Ishikawa (cell line): ENCODE measurements at regions not wholly inside any gene's neighbourhood (a gene's known extent, or its start where the extent isn't known, plus 50 kb on each side); places are given as distances from the start of the nearest gene placed in this dataset.

Source experiments
- CEBPB ChIP-seq: IDR thresholded peaks from 2 replicates; pipeline ENCODE4 v1.6.1; 2012
- CREB1 ChIP-seq: IDR thresholded peaks from 2 replicates; pipeline ENCODE4 v1.6.1; 2012; ENCODE audit warnings: low read depth
- EGR1 ChIP-seq: IDR thresholded peaks from 2 replicates; pipeline ENCODE4 v1.6.1; 2012
- EP300 ChIP-seq: IDR thresholded peaks from 2 replicates; pipeline ENCODE4 v1.6.1; 2012; ENCODE audit warnings: borderline replicate concordance
- FOXM1 ChIP-seq: IDR thresholded peaks from 2 replicates; pipeline ENCODE4 v1.6.1; 2012; ENCODE audit warnings: low read depth, borderline replicate concordance
- NFIC ChIP-seq: IDR thresholded peaks from 2 replicates; pipeline ENCODE4 v1.6.1; 2012
- RAD21 ChIP-seq: IDR thresholded peaks from 2 replicates; pipeline ENCODE4 v1.6.1; 2012; ENCODE audit warnings: low read depth
- TAF1 ChIP-seq: IDR thresholded peaks from 2 replicates; pipeline ENCODE4 v1.6.1; 2012; ENCODE audit warnings: low read depth, mild to moderate bottlenecking
- TCF12 ChIP-seq: IDR thresholded peaks from 2 replicates; pipeline ENCODE4 v1.6.1; 2012; ENCODE audit warnings: low read depth
- TEAD4 ChIP-seq: IDR thresholded peaks from 2 replicates; pipeline ENCODE4 v1.6.1; 2012
- YY1 ChIP-seq: IDR thresholded peaks from 2 replicates; pipeline ENCODE4 v1.6.1; 2012; ENCODE audit warnings: low read depth
- ZBTB7A ChIP-seq: IDR thresholded peaks from 2 replicates; pipeline ENCODE4 v1.6.1; 2012; ENCODE audit warnings: low read depth
- TF ChIP-seq, protein P1 (sequence below): IDR thresholded peaks from 2 replicates; pipeline ENCODE4 v1.6.1; 2012; ENCODE audit warnings: low read depth, mild to moderate bottlenecking
- TF ChIP-seq, protein P2 (sequence below): IDR thresholded peaks from 2 replicates; pipeline ENCODE4 v1.6.1; 2012
- TF ChIP-seq, protein P3 (sequence below): IDR thresholded peaks from 2 replicates; pipeline ENCODE4 v1.6.1; 2012

DNA sequence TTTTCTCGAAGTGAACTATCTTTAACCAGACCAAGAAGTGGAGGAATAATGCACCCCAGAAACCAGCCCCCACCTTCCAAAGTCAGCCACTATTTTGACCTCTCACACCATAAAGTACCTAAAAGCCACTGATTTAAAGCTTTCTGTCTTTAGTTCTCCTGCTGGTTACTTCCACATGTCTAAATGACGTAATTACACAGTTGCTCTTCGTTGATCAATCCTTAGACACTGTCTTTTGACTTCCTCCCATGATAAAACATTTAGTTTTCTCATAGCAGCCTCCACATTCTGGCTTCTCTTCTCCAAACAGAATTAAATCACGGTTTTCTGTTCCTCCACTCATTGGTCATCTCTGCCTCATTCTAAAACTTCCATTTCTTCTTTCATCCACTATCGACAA, 294.4 kb upstream of the N4BP1 start:
- TF ChIP-seq TCF12 (no peak), FOXM1 (no peak), EGR1 (no peak), ZBTB7A (no peak), CREB1 (no peak), NFIC (no peak), TAF1 (no peak), YY1 (no peak), RAD21 (no peak), TEAD4 (no peak), CEBPB (no peak), EP300 (no peak)
- TF ChIP-seq, protein P1, sequence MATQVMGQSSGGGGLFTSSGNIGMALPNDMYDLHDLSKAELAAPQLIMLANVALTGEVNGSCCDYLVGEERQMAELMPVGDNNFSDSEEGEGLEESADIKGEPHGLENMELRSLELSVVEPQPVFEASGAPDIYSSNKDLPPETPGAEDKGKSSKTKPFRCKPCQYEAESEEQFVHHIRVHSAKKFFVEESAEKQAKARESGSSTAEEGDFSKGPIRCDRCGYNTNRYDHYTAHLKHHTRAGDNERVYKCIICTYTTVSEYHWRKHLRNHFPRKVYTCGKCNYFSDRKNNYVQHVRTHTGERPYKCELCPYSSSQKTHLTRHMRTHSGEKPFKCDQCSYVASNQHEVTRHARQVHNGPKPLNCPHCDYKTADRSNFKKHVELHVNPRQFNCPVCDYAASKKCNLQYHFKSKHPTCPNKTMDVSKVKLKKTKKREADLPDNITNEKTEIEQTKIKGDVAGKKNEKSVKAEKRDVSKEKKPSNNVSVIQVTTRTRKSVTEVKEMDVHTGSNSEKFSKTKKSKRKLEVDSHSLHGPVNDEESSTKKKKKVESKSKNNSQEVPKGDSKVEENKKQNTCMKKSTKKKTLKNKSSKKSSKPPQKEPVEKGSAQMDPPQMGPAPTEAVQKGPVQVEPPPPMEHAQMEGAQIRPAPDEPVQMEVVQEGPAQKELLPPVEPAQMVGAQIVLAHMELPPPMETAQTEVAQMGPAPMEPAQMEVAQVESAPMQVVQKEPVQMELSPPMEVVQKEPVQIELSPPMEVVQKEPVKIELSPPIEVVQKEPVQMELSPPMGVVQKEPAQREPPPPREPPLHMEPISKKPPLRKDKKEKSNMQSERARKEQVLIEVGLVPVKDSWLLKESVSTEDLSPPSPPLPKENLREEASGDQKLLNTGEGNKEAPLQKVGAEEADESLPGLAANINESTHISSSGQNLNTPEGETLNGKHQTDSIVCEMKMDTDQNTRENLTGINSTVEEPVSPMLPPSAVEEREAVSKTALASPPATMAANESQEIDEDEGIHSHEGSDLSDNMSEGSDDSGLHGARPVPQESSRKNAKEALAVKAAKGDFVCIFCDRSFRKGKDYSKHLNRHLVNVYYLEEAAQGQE: no peak
- TF ChIP-seq, protein P2, sequence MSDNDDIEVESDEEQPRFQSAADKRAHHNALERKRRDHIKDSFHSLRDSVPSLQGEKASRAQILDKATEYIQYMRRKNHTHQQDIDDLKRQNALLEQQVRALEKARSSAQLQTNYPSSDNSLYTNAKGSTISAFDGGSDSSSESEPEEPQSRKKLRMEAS: no peak
- TF ChIP-seq, protein P3, sequence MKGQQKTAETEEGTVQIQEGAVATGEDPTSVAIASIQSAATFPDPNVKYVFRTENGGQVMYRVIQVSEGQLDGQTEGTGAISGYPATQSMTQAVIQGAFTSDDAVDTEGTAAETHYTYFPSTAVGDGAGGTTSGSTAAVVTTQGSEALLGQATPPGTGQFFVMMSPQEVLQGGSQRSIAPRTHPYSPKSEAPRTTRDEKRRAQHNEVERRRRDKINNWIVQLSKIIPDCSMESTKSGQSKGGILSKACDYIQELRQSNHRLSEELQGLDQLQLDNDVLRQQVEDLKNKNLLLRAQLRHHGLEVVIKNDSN: no peak

DNA sequence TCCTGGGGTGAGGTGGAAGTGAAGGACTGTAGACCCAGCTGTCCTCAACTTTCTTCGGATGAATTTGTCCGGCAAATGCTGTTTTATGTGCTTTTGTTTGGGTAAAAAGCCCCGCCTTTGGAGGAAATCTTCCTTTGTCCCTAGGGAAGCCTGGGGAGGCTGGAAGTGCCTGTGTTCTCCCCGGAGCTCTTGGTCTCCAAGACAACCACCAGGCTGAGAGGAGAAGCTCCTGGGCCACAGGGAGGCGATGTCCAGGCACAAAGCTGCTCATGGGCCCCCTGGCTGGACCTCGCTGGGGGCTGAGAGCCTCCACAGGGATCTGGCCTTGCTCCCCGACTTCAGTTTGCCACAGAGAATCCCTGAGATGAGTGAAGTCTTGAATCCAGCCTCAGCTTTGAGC, 293.1 kb upstream of the N4BP1 start:
- TF ChIP-seq EGR1 (no peak), YY1 (no peak), TEAD4 (no peak), CEBPB (no peak), FOXM1 (no peak), ZBTB7A (no peak), TAF1 (no peak), CREB1 (no peak), RAD21 (no peak), NFIC (no peak)
- TF ChIP-seq, protein P2: no peak

DNA sequence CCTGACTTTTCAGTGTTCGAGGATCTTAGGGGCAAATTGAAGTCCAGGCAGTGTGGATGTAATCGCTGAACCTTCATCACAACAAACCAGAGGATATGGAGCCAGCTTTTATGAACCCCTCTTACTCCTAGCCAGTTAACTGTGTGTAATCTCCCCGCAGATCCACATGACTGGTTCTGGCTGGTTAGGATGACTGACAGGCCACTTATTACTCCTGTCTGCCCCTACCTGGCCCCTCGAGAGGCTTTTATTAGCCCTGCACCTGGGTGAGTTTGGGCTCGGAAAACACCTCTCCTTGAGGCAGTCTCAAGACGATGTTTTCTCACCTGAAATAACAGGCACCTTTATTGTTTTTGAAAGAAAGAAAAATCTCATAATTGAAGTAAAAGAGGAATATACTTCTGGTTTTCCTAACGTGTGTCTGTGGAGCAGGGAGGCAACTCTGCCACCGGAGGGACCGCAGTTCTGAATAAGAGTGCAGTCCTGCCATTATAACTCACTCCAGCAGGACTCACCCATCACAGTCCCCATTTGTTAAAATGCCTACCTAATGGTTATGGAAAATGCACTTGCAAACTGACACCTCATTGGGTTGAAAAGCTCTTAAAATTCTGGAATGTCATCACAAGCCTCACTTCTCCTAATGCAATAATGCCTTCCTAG, 291.9 kb upstream of the N4BP1 start:
- TF ChIP-seq, protein P2: no peak
- TF ChIP-seq EGR1 (no peak), CEBPB (no peak), FOXM1 (no peak), RAD21 (no peak), YY1 (no peak), ZBTB7A (no peak), NFIC (no peak), TEAD4 (no peak), TCF12 (no peak), EP300 (no peak), CREB1 (no peak), TAF1 (no peak)
- TF ChIP-seq, protein P3: no peak
- TF ChIP-seq, protein P1: no peak

DNA sequence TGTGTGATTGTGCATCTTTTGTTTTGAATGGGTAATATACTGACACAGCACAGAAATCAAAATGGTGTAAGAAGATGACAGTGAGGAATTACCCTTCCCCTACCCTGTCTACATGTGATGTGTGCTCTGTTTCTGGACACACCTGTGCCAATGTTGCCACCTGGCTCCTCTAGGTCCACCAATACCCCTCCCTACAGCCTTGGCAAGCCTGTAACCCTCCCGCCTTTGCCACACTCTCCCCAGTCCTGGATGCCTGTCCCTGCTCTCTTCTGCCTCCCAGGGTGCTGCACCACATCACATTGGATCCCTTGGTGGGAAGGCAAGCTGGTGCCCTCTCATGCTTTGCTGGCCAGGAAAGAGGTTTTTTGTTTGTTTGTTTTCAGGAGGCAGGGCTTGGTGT, 289.5 kb upstream of the N4BP1 start:
- TF ChIP-seq RAD21: no peak
- TF ChIP-seq CREB1: no peak
- TF ChIP-seq, protein P1: no peak
- TF ChIP-seq ZBTB7A: no peak
- TF ChIP-seq EP300: no peak
- TF ChIP-seq EGR1: no peak
